Renal pelvis (tissue), 1 donor: ENCODE measurements at regions not wholly inside any gene's neighbourhood (a gene's known extent, or its start where the extent isn't known, plus 50 kb on each side); places are given as distances from the start of the nearest gene placed in this dataset.
"Not testable (repeated sequence)": the region's sequence is repeated elsewhere in the genome, so short reads cannot be mapped to it uniquely, and the experiment has no call there.

ENCODE experiments used
- DNase-seq: peaks from one replicate; pipeline ENCODE4 v3.0.0-alpha.2; 2013

DNA sequence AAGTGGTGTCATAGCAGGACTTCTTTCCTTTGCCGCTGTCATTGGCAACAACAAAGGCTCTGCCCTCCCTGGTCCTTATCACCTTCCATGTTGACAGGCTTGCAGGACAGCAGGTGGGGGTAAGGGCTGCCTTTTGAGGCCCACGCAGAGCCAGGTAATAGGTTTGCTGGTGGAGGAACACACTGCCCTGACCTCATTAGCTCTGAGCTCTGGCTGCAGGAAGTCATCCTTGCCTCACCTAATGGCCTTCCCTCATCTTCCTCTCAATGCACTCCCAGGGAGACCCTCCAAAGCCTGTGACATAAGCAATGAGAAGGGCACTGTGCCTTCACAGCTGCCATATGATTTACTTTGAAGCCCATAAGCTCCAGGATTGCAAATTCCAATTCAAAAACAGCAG, 1205.2 kb upstream of the AUTS2 start:
- no peak for DNase-seq

GRCh38 chr7:68394131-68394530, 1204.1 kb upstream of the AUTS2 start:
- no peak for DNase-seq

GRCh38 chr7:68399991-68400590, 1198.2 kb upstream of the AUTS2 start:
- DNase-seq = no peak

- no peak for DNase-seq
These were observed 1197.5 kb upstream of the AUTS2 start for GRCh38 chr7:68400783-68401182.

GRCh38 chr7:68401313-68401712, 1197.0 kb upstream of the AUTS2 start:
- DNase-seq = no peak

DNA sequence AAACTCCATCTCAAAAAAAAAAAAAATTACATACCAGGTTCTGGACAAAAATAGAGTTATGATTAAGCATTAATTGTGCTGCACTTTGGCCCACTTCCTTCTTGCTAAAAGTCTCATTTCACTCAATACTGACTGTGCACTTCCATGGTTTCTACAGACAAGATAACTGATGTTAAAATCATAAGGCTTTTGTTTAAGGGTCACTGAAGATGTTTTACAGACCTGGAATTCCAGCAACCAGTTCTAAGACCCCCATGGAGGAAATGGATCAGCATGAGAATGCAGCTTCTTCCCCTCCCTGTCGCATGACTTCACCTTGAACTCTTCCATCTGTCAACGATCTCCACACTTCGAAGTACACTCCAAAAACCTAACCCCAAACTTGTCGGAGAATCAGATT, 1191.8 kb upstream of the AUTS2 start:
- DNase-seq = no peak

- no peak for DNase-seq
These were observed 1190.8 kb upstream of the AUTS2 start for GRCh38 chr7:68407460-68407859.

GRCh38 chr7:68408873-68409272, 1189.4 kb upstream of the AUTS2 start:
- no peak for DNase-seq

- DNase-seq = no peak
These were observed 1188.4 kb upstream of the AUTS2 start for GRCh38 chr7:68409851-68410250.

GRCh38 chr7:68410693-68411092, 1187.6 kb upstream of the AUTS2 start:
- not testable (repeated sequence) for DNase-seq

- no peak for DNase-seq
These were observed 1186.5 kb upstream of the AUTS2 start for GRCh38 chr7:68411742-68412141.

DNA sequence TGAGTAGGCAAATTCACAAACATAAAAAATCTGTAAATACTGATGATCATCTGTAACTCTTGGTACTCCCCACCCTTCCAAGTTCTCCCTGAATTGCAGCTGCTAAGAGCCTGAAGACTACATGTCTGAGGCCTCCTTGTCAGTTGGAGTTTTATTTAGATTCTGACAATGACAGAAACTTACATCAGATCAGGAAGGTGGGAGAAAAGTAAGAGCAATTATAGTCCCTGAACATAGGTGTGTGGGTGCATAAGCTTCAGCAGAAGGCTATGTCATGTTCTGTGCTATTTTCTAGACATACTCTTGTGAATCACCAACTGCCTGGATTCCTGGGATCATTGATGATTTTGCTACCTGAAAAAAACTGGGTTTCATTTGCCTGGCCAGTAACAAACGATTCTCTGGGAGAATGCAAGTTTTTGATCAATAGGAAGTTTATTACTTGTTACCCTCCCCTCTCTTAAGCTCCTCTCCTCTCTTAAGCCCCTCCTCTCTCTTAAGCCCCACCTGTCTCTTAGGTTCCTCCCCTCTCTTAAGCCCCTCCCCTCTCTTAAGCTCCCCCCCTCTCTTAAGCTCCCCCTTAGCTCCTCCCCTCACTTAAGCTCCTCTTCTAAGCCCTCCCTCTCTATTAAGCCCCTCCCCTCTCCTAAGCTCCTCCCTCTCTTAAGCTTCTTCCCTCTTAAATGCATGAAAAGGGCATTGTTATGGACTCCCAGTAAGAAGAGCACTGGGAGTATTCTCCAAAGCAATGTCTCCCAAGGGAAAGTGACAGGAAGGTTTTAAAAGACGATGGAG, 1183.4 kb upstream of the AUTS2 start:
- DNase-seq = no peak

DNA sequence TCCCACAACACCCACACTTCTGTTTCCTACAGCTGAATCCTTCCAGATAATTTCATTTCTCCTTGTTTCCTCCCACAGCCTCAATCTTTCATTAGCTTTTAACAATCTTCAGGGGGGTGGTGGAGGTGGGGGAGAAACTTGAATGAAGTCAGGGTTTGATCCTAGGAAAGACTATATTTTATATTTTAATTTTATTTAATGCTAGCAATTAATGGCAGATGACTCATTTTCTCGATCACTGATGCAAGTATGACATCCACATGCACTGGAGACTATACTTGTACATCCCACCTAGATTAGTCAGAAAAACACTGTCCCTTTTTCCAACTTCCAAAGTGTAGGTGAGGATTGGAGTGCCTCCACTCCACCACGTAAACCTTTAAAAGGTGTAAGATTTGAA, 1181.3 kb upstream of the AUTS2 start:
- no peak for DNase-seq

DNA sequence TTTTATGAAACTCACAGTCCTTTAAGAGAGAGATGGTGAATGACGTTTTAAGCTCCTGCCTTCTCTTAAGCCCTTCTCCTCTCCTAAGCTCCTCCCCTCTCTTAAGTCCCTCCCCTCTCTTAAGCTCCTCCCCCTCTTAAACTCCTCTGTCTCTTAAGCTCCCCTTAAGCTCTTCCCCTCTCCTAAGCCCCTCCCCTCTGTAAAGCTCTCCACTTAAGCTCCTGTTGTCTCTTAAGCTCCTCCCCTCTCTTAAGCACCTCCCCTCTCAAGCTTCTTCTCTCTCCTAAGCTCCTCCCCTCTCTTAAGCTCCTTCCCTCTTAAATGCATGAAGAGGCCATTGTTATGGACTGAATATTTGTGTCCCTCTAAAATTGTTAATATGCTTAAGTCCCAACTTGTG, 1180.6 kb upstream of the AUTS2 start:
- no peak for DNase-seq

DNA sequence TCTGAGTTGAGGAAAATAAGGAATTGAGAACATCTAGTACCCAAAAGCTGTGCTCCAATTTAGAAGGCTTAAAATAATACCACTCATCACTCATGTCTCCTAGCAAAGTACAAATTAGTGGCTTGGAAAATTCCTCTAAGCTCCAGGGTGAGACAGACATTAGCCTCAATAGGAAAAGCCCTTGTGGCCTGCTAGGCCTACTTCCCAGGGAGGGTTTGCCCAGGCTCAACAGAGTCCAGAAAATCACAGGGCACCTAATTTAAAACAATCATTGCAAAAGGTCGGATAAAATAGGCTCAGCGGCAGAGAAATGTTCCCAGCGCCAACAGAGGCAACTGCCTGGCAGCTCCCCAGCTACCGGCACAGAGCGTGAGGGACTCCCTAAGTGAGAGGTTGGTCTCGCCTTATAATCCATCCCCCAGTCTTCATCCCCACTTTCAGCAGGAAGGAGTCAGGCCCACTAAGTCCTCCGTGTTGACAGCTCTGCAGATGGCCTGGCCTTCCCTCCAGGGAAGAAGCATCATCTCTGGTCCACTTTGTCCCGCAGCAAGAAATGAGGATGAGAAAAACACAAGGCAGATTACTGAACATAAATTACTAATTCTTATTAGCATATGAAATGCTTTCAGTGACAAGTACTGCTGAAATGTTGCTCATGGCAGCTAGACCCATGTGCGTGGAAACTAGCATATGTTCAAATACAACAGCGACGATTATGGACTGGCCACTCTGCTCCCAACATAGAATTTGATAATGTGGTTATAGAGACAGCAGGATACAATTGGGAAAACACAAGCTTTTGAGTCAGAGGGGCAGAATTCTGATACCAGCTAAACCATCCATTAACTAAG, 1177.7 kb upstream of the AUTS2 start:
- DNase-seq = no peak

GRCh38 chr7:68421712-68422111, 1176.6 kb upstream of the AUTS2 start:
- DNase-seq = no peak

DNA sequence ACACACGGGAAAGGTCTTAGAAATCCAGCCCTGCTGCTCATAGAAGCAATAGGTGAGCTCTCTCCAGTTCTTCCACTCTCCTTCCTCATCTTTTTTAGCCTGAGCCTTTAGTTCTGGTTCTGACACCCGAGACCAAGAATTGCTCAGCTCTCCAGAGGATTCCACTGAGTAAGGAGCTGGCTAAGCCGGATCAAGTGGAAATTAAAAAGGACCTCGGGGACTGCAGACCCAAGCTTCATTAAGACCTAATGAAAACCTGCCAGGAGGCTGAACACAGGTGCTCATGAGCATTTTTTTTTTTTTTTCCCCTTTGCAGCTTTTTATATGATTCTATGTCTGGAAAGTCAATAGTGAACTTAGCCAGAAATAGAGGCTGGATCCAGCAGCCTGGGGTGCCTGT, 1176.0 kb upstream of the AUTS2 start:
- no peak for DNase-seq

DNA sequence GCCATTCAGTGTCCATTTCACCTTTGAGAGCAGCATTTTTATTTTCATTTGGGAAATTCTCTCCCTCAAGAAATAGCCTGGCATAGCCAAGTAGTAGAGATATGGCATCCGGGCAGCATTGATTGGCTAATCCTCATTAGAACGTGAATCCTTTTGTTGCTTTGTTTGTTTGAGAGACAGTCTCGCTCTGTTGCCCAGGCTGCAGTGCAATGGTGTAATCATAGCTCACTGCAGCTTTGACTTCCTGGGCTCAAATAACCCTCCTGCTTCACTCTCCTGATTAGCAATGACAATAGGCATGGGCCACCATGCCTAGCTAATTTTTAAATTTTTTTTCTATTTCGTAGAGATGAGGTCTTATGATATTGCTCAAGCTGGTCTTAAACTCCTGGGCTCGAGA, 1174.9 kb upstream of the AUTS2 start:
- no peak for DNase-seq

DNA sequence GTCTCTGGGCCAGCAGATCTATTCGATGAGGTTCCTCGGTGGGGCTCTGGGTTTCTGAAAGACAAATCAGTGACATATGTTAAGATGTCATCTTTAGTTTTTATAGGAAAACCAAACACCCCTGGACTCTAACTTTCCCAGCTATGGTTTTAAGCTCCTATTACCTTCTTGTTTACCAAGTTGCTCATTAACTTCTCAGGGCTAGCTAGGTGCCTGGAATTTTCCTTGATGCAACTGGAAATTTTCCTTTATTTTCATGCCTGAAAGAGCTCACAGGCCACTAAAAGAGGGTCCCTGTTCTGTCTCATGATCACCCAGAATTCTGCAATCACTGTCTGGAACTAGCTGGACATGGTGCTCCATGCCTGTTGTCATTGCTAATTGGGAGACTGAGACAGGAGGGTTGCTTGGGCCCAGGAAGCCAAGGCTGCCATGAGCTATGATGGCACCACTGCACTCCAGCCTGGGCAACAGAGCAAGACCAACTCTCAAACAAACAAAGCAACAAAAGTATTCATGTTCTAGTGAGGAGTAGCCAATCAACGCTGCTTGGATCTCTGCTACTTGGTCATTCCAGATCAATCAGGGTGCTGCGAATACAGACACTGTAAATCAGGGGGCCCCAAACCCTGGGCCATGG, 1173.5 kb upstream of the AUTS2 start:
- peak; percentile 39 for DNase-seq

DNA sequence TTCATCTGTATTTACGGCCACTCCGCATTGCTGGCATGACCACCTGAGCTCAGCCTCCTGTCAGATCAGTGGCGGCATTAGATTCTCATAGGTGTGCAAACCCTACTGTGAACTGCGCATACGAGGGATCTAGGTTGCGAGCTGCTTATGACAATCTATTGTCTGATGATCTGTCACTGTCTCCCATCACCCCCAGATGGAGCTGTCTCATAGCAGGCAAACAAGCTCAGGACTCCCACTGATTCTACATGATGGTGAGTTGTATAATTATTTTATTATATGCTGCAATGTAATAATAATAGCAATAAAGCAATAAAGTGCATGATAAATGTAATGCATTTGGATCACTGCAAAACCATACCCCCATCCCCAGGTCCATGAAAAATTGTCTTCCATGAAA, 1172.9 kb upstream of the AUTS2 start:
- DNase-seq = no peak

DNA sequence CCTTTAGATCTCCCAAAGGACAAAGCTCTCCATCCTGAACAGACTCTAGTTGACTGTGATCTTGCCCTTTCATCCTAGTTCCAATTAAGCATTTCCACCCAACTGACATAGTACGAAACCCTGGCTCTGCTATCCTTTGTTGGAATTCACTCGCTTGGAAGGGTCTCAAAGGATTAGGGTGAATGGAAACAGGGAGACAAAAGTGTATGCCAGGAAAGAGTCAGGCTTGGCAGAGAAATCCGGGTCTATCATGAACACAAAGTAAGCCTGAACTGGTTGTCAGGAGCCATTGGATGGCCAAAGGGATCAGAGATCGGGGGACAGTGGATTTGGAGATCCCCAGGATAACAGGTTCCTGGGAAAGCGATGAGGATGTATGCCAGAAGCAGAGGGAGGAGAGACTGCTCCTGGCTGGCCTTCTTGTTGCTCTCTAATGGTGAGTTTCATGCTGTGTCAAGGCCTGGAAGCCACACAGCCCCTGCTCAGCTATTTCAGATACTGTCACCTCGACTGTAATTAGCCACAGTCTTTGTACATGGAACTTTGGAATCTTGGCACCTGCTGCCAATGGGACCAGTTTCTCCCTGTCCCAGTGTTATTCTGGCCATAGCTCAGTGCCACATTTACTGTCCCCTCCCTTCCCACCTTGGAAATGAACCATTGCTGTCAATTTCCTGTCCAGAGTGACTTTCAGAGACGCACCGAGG, 1168.7 kb upstream of the AUTS2 start:
- no peak for DNase-seq

GRCh38 chr7:68432585-68432984, 1165.7 kb upstream of the AUTS2 start:
- DNase-seq = no peak
